Neural cell (in vitro differentiated cells): ENCODE measurements at regions not wholly inside any gene's neighbourhood (a gene's known extent, or its start where the extent isn't known, plus 50 kb on each side); places are given as distances from the start of the nearest gene placed in this dataset.

ENCODE experiments used
- H2AFZ ChIP-seq: fragments of 200-600, 300-800 bp; sonication (generic), shearing (Covaris generic); 2 replicates; pipeline ENCODE4 v1.6.0; 2014; ENCODE audit warnings: low read depth, mild to moderate bottlenecking, antibody characterized with exemption, low read length, moderate library complexity
- H3F3A ChIP-seq: fragments of 200-600 bp; shearing (Covaris generic); 2 replicates; pipeline ENCODE4 v1.6.1; 2016; ENCODE audit warnings: mild to moderate bottlenecking, moderate library complexity, mixed read lengths, antibody characterized with exemption, low read length; ENCODE audit not compliant: insufficient read depth, poor library complexity, severe bottlenecking
- H3K27ac ChIP-seq: fragments of 200-600, 300-800 bp; sonication (generic), shearing (Covaris generic); 2 replicates; pipeline ENCODE4 v1.5.1; 2014; ENCODE audit warnings: mild to moderate bottlenecking, low read length, moderate library complexity
- H3K27me3 ChIP-seq: fragments of 300-800, 200-600 bp; sonication (generic), shearing (Covaris generic); 2 replicates; pipeline ENCODE4 v1.6.0; 2014; ENCODE audit warnings: mild to moderate bottlenecking, low read depth, low read length, moderate library complexity; ENCODE audit not compliant: insufficient read depth
- H3K36me3 ChIP-seq: fragments of 300-800, 200-600 bp; sonication (generic), shearing (Covaris generic); 2 replicates; pipeline ENCODE4 v1.5.1; 2014; ENCODE audit warnings: mild to moderate bottlenecking, antibody characterized with exemption, low read length, moderate library complexity; ENCODE audit not compliant: insufficient read depth
- H3K4me2 ChIP-seq: fragments of 300-800, 200-600 bp; sonication (generic), shearing (Covaris generic); 2 replicates; pipeline ENCODE4 v1.6.0; 2014; ENCODE audit warnings: mild to moderate bottlenecking, low read length
- H3K4me3 ChIP-seq: fragments of 300-800, 200-600 bp; sonication (generic), shearing (Covaris generic); 2 replicates; pipeline ENCODE4 v1.5.1; 2014; ENCODE audit warnings: mild to moderate bottlenecking, low read length, moderate library complexity
- H3K79me2 ChIP-seq: fragments of 200-600 bp; shearing (Covaris generic); replicated peaks from 2 replicates; pipeline ENCODE4 v1.6.0; 2014; ENCODE audit warnings: mild to moderate bottlenecking, low read length, moderate library complexity; ENCODE audit not compliant: insufficient read depth
- H3K9ac ChIP-seq: fragments of 300-800, 200-600 bp; sonication (generic), shearing (Covaris generic); 2 replicates; pipeline ENCODE4 v1.6.1; 2016; ENCODE audit warnings: mild to moderate bottlenecking, low read length, mixed read lengths
- H3K9me2 ChIP-seq: fragments of 200-600 bp; shearing (Covaris generic); 2 replicates; pipeline ENCODE4 v1.6.1; 2016; ENCODE audit warnings: mild to moderate bottlenecking, low read length, mixed read lengths; ENCODE audit not compliant: insufficient read depth
- H3K9me3 ChIP-seq: fragments of 200-600, 300-800 bp; sonication (generic), shearing (Covaris generic); 2 replicates; pipeline ENCODE4 v1.6.1; 2016; ENCODE audit warnings: mild to moderate bottlenecking, mixed run types, low read length, moderate library complexity, mixed read lengths
- H4K20me1 ChIP-seq: fragments of 200-600 bp; shearing (Covaris generic); 2 replicates; pipeline ENCODE4 v1.6.1; 2016; ENCODE audit warnings: mild to moderate bottlenecking, mixed run types; ENCODE audit not compliant: insufficient read depth
- CTCF ChIP-seq: fragments of 450-650 bp; IDR thresholded peaks from 2 replicates; pipeline ENCODE4 v1.5.1; 2014; ENCODE audit warnings: antibody characterized with exemption, mild to moderate bottlenecking, moderate library complexity; ENCODE audit not compliant: poor library complexity, severe bottlenecking
- EP300 ChIP-seq: fragments of 450-650 bp; conservative IDR thresholded peaks from 2 replicates; pipeline ENCODE4 v1.6.1; 2014; ENCODE audit warnings: antibody characterized with exemption, mild to moderate bottlenecking, moderate library complexity; ENCODE audit not compliant: poor library complexity, severe bottlenecking
- EZH2 ChIP-seq: fragments of 200-600, 300-800 bp; shearing (Covaris generic), sonication (generic); IDR thresholded peaks from 2 replicates; pipeline ENCODE4 v1.6.1; 2014; ENCODE audit warnings: antibody characterized with exemption, low read length, borderline replicate concordance, mild to moderate bottlenecking; ENCODE audit not compliant: insufficient read depth, poor library complexity, severe bottlenecking
- MXI1 ChIP-seq: fragments of 450-650 bp; conservative IDR thresholded peaks from 2 replicates; pipeline ENCODE4 v1.6.1; 2014; ENCODE audit warnings: antibody characterized with exemption, mild to moderate bottlenecking; ENCODE audit not compliant: poor library complexity, severe bottlenecking
- POLR2AphosphoS5 ChIP-seq: IDR thresholded peaks from 2 replicates; pipeline ENCODE4 v1.6.1; 2012
- RAD21 ChIP-seq: fragments of 450-650 bp; conservative IDR thresholded peaks from 2 replicates; pipeline ENCODE4 v1.6.1; 2014; ENCODE audit warnings: antibody characterized with exemption, mild to moderate bottlenecking, moderate library complexity
- REST ChIP-seq: IDR thresholded peaks from 2 replicates; pipeline ENCODE4 v1.6.1; 2012; ENCODE audit warnings: borderline replicate concordance
- SMC3 ChIP-seq: fragments of 450-650 bp; conservative IDR thresholded peaks from 2 replicates; pipeline ENCODE4 v1.6.1; 2014; ENCODE audit warnings: antibody characterized with exemption, mild to moderate bottlenecking, moderate library complexity; ENCODE audit not compliant: poor library complexity
- TAF1 ChIP-seq: IDR thresholded peaks from 2 replicates; pipeline ENCODE4 v1.6.1; 2012; ENCODE audit warnings: low read depth

GRCh38 chr16:73124097-73124652 is 76.2 kb upstream of the ZFHX3 start:
- no peak for TF ChIP-seq EP300
- TF ChIP-seq RAD21: no peak
- no peak for TF ChIP-seq CTCF
- no peak for TF ChIP-seq REST
- no peak for TF ChIP-seq SMC3
- no peak for TF ChIP-seq MXI1
- no peak for TF ChIP-seq TAF1
- no peak for TF ChIP-seq EZH2
- no peak for TF ChIP-seq POLR2AphosphoS5
- Histone ChIP-seq H2AFZ (no peak overlapping the region), H3K9me2 (no peaks in the 10 kb centered on the region), H4K20me1 (no peaks in the 10 kb centered on the region), H3K9me3 (no peaks in the 10 kb centered on the region), H3F3A (no peaks in the 10 kb centered on the region), H3K36me3 (no peaks in the 10 kb centered on the region), H3K9ac (no peak overlapping the region), H3K27me3 (no peaks in the 10 kb centered on the region), H3K27ac (no peak overlapping the region), H3K4me3 (no peak overlapping the region), H3K79me2 (no peaks in the 10 kb centered on the region), H3K4me2 (no peak overlapping the region)

- Histone ChIP-seq H3K27me3 (no peaks in the 10 kb centered on the region), H3K36me3 (no peaks in the 10 kb centered on the region), H3K4me2 (no peak overlapping the region), H2AFZ (no peak overlapping the region), H4K20me1 (no peaks in the 10 kb centered on the region), H3K4me3 (no peak overlapping the region), H3K79me2 (no peaks in the 10 kb centered on the region), H3K27ac (no peak overlapping the region), H3F3A (no peaks in the 10 kb centered on the region), H3K9me2 (no peaks in the 10 kb centered on the region), H3K9me3 (no peaks in the 10 kb centered on the region), H3K9ac (no peak overlapping the region)
- TF ChIP-seq EZH2: no peak
- TF ChIP-seq SMC3: no peak
- TF ChIP-seq EP300: no peak
- no peak for TF ChIP-seq RAD21
- no peak for TF ChIP-seq TAF1
- no peak for TF ChIP-seq CTCF
- TF ChIP-seq REST: no peak
Observed at GRCh38 chr16:73122604-73123391, 74.9 kb upstream of the ZFHX3 start.
